HL-60 (cell line): ENCODE measurements at regions not wholly inside any gene's neighbourhood (a gene's known extent, or its start where the extent isn't known, plus 50 kb on each side); places are given as distances from the start of the nearest gene placed in this dataset.

Experiments used
- POLR2AphosphoS5 ChIP-seq: IDR thresholded peaks from 2 replicates; pipeline ENCODE4 v1.6.1; 2012; ENCODE audit warnings: low read depth
- TF ChIP-seq, protein P1 (sequence below): IDR thresholded peaks from 2 replicates; pipeline ENCODE4 v1.6.1; 2012; ENCODE audit warnings: low read depth; ENCODE audit not compliant: insufficient replicate concordance
- TF ChIP-seq, protein P2 (sequence below): IDR thresholded peaks from one replicate; pipeline ENCODE4 v1.5.1; 2011; ENCODE audit warnings: low read length, control low read depth, inconsistent platforms; ENCODE audit not compliant: insufficient read depth

- TF ChIP-seq, protein P1, sequence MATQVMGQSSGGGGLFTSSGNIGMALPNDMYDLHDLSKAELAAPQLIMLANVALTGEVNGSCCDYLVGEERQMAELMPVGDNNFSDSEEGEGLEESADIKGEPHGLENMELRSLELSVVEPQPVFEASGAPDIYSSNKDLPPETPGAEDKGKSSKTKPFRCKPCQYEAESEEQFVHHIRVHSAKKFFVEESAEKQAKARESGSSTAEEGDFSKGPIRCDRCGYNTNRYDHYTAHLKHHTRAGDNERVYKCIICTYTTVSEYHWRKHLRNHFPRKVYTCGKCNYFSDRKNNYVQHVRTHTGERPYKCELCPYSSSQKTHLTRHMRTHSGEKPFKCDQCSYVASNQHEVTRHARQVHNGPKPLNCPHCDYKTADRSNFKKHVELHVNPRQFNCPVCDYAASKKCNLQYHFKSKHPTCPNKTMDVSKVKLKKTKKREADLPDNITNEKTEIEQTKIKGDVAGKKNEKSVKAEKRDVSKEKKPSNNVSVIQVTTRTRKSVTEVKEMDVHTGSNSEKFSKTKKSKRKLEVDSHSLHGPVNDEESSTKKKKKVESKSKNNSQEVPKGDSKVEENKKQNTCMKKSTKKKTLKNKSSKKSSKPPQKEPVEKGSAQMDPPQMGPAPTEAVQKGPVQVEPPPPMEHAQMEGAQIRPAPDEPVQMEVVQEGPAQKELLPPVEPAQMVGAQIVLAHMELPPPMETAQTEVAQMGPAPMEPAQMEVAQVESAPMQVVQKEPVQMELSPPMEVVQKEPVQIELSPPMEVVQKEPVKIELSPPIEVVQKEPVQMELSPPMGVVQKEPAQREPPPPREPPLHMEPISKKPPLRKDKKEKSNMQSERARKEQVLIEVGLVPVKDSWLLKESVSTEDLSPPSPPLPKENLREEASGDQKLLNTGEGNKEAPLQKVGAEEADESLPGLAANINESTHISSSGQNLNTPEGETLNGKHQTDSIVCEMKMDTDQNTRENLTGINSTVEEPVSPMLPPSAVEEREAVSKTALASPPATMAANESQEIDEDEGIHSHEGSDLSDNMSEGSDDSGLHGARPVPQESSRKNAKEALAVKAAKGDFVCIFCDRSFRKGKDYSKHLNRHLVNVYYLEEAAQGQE = no peak
- TF ChIP-seq, protein P2, sequence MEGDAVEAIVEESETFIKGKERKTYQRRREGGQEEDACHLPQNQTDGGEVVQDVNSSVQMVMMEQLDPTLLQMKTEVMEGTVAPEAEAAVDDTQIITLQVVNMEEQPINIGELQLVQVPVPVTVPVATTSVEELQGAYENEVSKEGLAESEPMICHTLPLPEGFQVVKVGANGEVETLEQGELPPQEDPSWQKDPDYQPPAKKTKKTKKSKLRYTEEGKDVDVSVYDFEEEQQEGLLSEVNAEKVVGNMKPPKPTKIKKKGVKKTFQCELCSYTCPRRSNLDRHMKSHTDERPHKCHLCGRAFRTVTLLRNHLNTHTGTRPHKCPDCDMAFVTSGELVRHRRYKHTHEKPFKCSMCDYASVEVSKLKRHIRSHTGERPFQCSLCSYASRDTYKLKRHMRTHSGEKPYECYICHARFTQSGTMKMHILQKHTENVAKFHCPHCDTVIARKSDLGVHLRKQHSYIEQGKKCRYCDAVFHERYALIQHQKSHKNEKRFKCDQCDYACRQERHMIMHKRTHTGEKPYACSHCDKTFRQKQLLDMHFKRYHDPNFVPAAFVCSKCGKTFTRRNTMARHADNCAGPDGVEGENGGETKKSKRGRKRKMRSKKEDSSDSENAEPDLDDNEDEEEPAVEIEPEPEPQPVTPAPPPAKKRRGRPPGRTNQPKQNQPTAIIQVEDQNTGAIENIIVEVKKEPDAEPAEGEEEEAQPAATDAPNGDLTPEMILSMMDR = no peak
- TF ChIP-seq POLR2AphosphoS5 = no peak
Measured at GRCh38 chr16:5670198-5670597, 572.6 kb upstream of the EEF2KMT start.
